ENCODE measurements at regions not wholly inside any gene's neighbourhood (a gene's known extent, or its start where the extent isn't known, plus 50 kb on each side); places are given as distances from the start of the nearest gene placed in this dataset.

- no peak for TF ChIP-seq CTCF (optimal IDR thresholded peaks at IDR 0.05 in 1 of 3, IDR thresholded peaks at IDR 0.05 in 1 of 3, conservative IDR thresholded peaks at IDR 0.05 in 1 of 3; ENCODE audit: extremely low read depth in 1 of 3, insufficient read depth in 2 of 3, low read length in 3 of 3)
- TF ChIP-seq EZH2 (IDR thresholded peaks at IDR 0.05; ENCODE audit: low read length), result no peak
These were observed 102.8 kb upstream of the CHL1 start for GRCh38 chr3:93746-94145.

All from keratinocyte (primary cell).